SU-DHL-6 (cell line): ENCODE measurements at regions not wholly inside any gene's neighbourhood (a gene's known extent, or its start where the extent isn't known, plus 50 kb on each side); places are given as distances from the start of the nearest gene placed in this dataset.

Experiments
- H2AFZ ChIP-seq: fragments of 200-600 bp; sonication (generic); 2 replicates; pipeline ENCODE4 v1.6.1; 2014; ENCODE audit warnings: low read depth, mild to moderate bottlenecking, moderate library complexity, mixed read lengths, antibody characterized with exemption, low read length; ENCODE audit not compliant: severe bottlenecking
- H3F3A ChIP-seq: fragments of 200-600 bp; shearing (Covaris generic); 2 replicates; pipeline ENCODE4 v1.6.0; 2016; ENCODE audit warnings: antibody characterized with exemption, mild to moderate bottlenecking; ENCODE audit not compliant: insufficient read depth
- H3K27ac ChIP-seq: fragments of 200-600 bp; sonication (generic); 2 replicates; pipeline ENCODE4 v1.5.1; 2016; ENCODE audit warnings: low read depth, mild to moderate bottlenecking, low read length, moderate library complexity, mixed read lengths
- H3K27me3 ChIP-seq: fragments of 200-600 bp; sonication (generic), shearing (Covaris generic); 2 replicates; pipeline ENCODE4 v1.6.0; 2014; ENCODE audit warnings: mild to moderate bottlenecking, low read length
- H3K36me3 ChIP-seq: fragments of 200-600 bp; sonication (generic); 2 replicates; pipeline ENCODE4 v1.6.1; 2014; ENCODE audit warnings: mild to moderate bottlenecking, low read length, mixed read lengths
- H3K4me2 ChIP-seq: fragments of 300-600, 200-600 bp; shearing (Covaris generic), sonication (generic); 2 replicates; pipeline ENCODE4 v1.6.0; 2014; ENCODE audit warnings: low read length, low read depth, mild to moderate bottlenecking; ENCODE audit not compliant: poor library complexity, severe bottlenecking
- H3K4me3 ChIP-seq: fragments of 200-600 bp; sonication (generic); 2 replicates; pipeline ENCODE4 v1.5.1; 2014; ENCODE audit warnings: antibody characterized with exemption, low read length, mild to moderate bottlenecking, mixed read lengths; ENCODE audit not compliant: insufficient read depth, poor library complexity, severe bottlenecking
- H3K79me2 ChIP-seq: fragments of 200-600 bp; sonication (generic); 2 replicates; pipeline ENCODE4 v1.6.1; 2014; ENCODE audit warnings: mild to moderate bottlenecking, low read length, moderate library complexity; ENCODE audit not compliant: insufficient read depth
- H3K9ac ChIP-seq: fragments of 200-600 bp; sonication (generic); 2 replicates; pipeline ENCODE4 v1.7.0; 2014; ENCODE audit warnings: mild to moderate bottlenecking, low read length
- H3K9me2 ChIP-seq: fragments of 200-600 bp; sonication (generic); replicated peaks from 2 replicates; pipeline ENCODE4 v1.6.1; 2014; ENCODE audit warnings: low read length; ENCODE audit not compliant: insufficient read depth
- H3K9me3 ChIP-seq: fragments of 200-600 bp; sonication (generic); 2 replicates; pipeline ENCODE4 v1.6.1; 2014; ENCODE audit warnings: low read length, mixed read lengths; ENCODE audit not compliant: insufficient read depth
- H4K20me1 ChIP-seq: fragments of 200-600 bp; sonication (generic); 2 replicates; pipeline ENCODE4 v1.6.1; 2014; ENCODE audit warnings: low read depth, mild to moderate bottlenecking, antibody characterized with exemption, low read length, moderate library complexity, mixed read lengths
- CTCF ChIP-seq: fragments of 200-600 bp; sonication (generic); IDR thresholded peaks from one replicate; pipeline ENCODE4 v1.5.1; 2017; ENCODE audit warnings: antibody characterized with exemption, mild to moderate bottlenecking, low read length, moderate library complexity; ENCODE audit not compliant: insufficient read depth, poor library complexity, severe bottlenecking
- EZH2phosphoT487 ChIP-seq: fragments of 200-600 bp; sonication (generic), shearing (Covaris generic); conservative IDR thresholded peaks from 2 replicates; pipeline ENCODE4 v1.6.1; 2018; ENCODE audit warnings: mild to moderate bottlenecking, antibody characterized with exemption, low read length, moderate library complexity, mixed read lengths

- no peak for TF ChIP-seq EZH2phosphoT487
- TF ChIP-seq CTCF, result no peak
- Histone ChIP-seq H2AFZ (no peak overlapping the region), H3K4me2 (no peak overlapping the region), H4K20me1 (no peaks in the 10 kb centered on the region), H3K27me3 (no peaks in the 10 kb centered on the region), H3K9ac (no peak overlapping the region), H3K9me2 (no peaks in the 10 kb centered on the region), H3F3A (no peaks in the 10 kb centered on the region), H3K36me3 (no peaks in the 10 kb centered on the region), H3K27ac (no peak overlapping the region), H3K9me3 (no peaks in the 10 kb centered on the region), H3K79me2 (no peaks in the 10 kb centered on the region), H3K4me3 (no peak overlapping the region)
Observed at GRCh38 chr15:92244703-92245102, 149.0 kb upstream of the ST8SIA2 start.

GRCh38 chr15:92247649-92248242 is 145.9 kb upstream of the ST8SIA2 start:
- no peaks in the 10 kb centered on the region for H3K27me3 ChIP-seq
- H3K9ac ChIP-seq, result no peak overlapping the region
- H3K9me2 ChIP-seq, result no peaks in the 10 kb centered on the region
- H3K79me2 ChIP-seq, result no peaks in the 10 kb centered on the region
- H4K20me1 ChIP-seq, result no peaks in the 10 kb centered on the region
- TF ChIP-seq EZH2phosphoT487 (no peak), CTCF (no peak)
- no peaks in the 10 kb centered on the region for H3K36me3 ChIP-seq
- no peak overlapping the region for H2AFZ ChIP-seq
- H3K4me2 ChIP-seq, result no peak overlapping the region
- no peak overlapping the region for H3K4me3 ChIP-seq
- H3K27ac ChIP-seq, result no peak overlapping the region
- H3F3A ChIP-seq, result no peaks in the 10 kb centered on the region
- no peaks in the 10 kb centered on the region for H3K9me3 ChIP-seq

GRCh38 chr15:92266796-92267685 is 126.6 kb upstream of the ST8SIA2 start:
- no peaks in the 10 kb centered on the region for H4K20me1 ChIP-seq
- no peaks in the 10 kb centered on the region; the same call in 1 of the 2 replicates for H3K9me2 ChIP-seq
- no peaks in the 10 kb centered on the region for H3K27me3 ChIP-seq
- H2AFZ ChIP-seq, result no peak overlapping the region
- no peak overlapping the region for H3K9ac ChIP-seq
- no peak overlapping the region for H3K4me3 ChIP-seq
- no peaks in the 10 kb centered on the region for H3F3A ChIP-seq
- no peak overlapping the region for H3K4me2 ChIP-seq
- H3K79me2 ChIP-seq, result no peaks in the 10 kb centered on the region
- H3K27ac ChIP-seq, result no peak overlapping the region
- no peaks in the 10 kb centered on the region for H3K36me3 ChIP-seq
- no peaks in the 10 kb centered on the region for H3K9me3 ChIP-seq
- TF ChIP-seq CTCF (no peak), EZH2phosphoT487 (no peak)
